ENCODE measurements at regions not wholly inside any gene's neighbourhood (a gene's known extent, or its start where the extent isn't known, plus 50 kb on each side); places are given as distances from the start of the nearest gene placed in this dataset.
"Not testable (repeated sequence)": the region's sequence is repeated elsewhere in the genome, so short reads cannot be mapped to it uniquely, and the experiment has no call there.

- no peak for DNase-seq (ENCODE audit: low read depth)
- no peak overlapping the region for H3K4me3 ChIP-seq (ENCODE audit: low read depth, low read length)
- no peak for TF ChIP-seq CTCF (IDR thresholded peaks at IDR 0.05; ENCODE audit: insufficient read depth, low read depth, low read length, missing control alignments)
Measured at GRCh38 chr1:157249739-157250138, 111.5 kb upstream of the ETV3 start.

GRCh38 chr1:157249326-157249725 is 111.1 kb upstream of the ETV3 start:
- peak; percentile 38 for DNase-seq (ENCODE audit: low read depth)
- TF ChIP-seq CTCF (IDR thresholded peaks at IDR 0.05; ENCODE audit: insufficient read depth, low read depth, low read length, missing control alignments), result no peak
- no peak overlapping the region for H3K4me3 ChIP-seq (ENCODE audit: low read depth, low read length)

GRCh38 chr1:157247764-157248049 is 109.5 kb upstream of the ETV3 start:
- DNase-seq (ENCODE audit: low read depth); H3K4me3 ChIP-seq (ENCODE audit: low read depth, low read length): not testable (repeated sequence)

- no peak overlapping the region for H3K4me3 ChIP-seq (ENCODE audit: low read depth, low read length)
- no peak for DNase-seq (ENCODE audit: low read depth)
- no peak for TF ChIP-seq CTCF (IDR thresholded peaks at IDR 0.05; ENCODE audit: insufficient read depth, low read depth, low read length, missing control alignments)
Measured at GRCh38 chr1:157247005-157247763, 109.0 kb upstream of the ETV3 start.

- no peak for TF ChIP-seq CTCF (IDR thresholded peaks at IDR 0.05; ENCODE audit: insufficient read depth, low read depth, low read length, missing control alignments)
- no peak overlapping the region for H3K4me3 ChIP-seq (ENCODE audit: low read depth, low read length)
- DNase-seq (ENCODE audit: low read depth), result no peak
Measured at GRCh38 chr1:157245823-157246222, 107.6 kb upstream of the ETV3 start.

- no peak for DNase-seq (ENCODE audit: low read depth)
- no peak for TF ChIP-seq CTCF (IDR thresholded peaks at IDR 0.05; ENCODE audit: insufficient read depth, low read depth, low read length, missing control alignments)
- H3K4me3 ChIP-seq (ENCODE audit: low read depth, low read length), result no peak overlapping the region
Measured at GRCh38 chr1:157241185-157241538, 103.0 kb upstream of the ETV3 start.

GRCh38 chr1:157240495-157241184 is 102.4 kb upstream of the ETV3 start:
- no peak for DNase-seq (ENCODE audit: low read depth)
- no peak overlapping the region for H3K4me3 ChIP-seq (ENCODE audit: low read depth, low read length)
- TF ChIP-seq CTCF (IDR thresholded peaks at IDR 0.05; ENCODE audit: insufficient read depth, low read depth, low read length, missing control alignments), result no peak

Measured in GM12865 (cell line).